Activated CD4-positive, CD25-positive, alpha-beta regulatory T cell treated with anti-CD3 and anti-CD28 coated beads, Interleukin-2, amount 50 U/mL, for 16 hours (primary cell): ENCODE measurements at regions not wholly inside any gene's neighbourhood (a gene's known extent, or its start where the extent isn't known, plus 50 kb on each side); places are given as distances from the start of the nearest gene placed in this dataset.

ENCODE experiments used
- DNase-seq: peaks from one replicate; pipeline ENCODE4 v3.0.0-alpha.2; 2020; ENCODE audit warnings: low read depth, low spot score

DNA sequence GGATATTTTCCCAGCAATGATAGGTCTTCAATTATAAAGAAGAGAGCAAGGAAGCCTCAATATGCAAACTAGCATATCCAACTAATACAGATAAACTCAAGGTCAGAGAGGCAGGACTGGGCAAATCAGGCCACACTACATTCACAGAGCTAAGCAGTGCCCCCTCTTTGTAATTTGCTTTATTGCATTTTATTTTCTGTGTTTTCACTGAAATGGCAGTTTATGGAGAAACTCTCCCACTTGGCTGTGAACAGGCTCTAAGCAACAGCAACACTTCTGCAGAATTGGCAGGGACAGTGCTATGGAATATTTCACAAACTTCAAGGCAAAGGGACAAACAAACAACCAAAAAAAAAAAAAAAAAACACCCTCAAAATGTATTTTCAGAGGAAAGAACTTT lies 93.4 kb upstream of the SOD1 start:
- no peak for DNase-seq

DNA sequence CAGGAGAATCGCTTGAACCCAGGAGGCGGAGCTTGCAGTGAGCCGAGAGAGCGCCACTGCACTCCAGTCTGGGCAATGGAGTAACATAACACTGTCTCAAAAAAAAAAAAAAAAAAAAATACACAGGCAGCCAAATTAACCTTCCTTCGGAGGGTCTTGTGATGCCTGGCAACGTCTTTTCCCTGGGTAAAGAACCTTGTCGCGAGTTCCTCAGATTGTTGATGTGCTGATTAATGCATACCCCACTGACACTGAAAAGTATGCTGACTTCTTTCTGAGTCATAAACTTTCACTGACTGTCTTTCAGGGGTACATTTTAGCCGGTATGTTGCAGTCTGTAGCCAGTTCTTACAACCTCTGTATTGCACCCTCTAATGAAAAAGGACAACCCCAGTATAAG lies 95.1 kb upstream of the SOD1 start:
- DNase-seq = no peak

DNA sequence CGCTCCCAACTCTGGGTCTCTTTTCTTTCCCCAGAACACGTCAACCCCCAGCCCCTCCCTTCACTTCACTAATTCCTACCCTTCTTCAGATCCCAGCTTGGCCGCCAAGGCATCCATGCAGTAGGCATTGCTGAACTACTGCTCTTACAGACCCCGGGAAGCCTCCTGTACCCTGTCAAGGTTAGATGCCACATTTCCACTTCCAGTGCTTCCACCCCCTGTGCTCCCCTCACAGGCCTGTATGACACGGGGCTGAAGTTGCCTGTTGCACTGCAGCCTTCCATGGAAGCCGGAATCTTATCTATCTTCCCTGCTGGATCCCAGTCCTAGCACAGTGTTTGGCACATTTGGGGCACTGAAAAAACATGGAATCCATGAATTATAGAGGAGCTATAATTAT lies 99.0 kb upstream of the SOD1 start:
- DNase-seq = no peak

DNA sequence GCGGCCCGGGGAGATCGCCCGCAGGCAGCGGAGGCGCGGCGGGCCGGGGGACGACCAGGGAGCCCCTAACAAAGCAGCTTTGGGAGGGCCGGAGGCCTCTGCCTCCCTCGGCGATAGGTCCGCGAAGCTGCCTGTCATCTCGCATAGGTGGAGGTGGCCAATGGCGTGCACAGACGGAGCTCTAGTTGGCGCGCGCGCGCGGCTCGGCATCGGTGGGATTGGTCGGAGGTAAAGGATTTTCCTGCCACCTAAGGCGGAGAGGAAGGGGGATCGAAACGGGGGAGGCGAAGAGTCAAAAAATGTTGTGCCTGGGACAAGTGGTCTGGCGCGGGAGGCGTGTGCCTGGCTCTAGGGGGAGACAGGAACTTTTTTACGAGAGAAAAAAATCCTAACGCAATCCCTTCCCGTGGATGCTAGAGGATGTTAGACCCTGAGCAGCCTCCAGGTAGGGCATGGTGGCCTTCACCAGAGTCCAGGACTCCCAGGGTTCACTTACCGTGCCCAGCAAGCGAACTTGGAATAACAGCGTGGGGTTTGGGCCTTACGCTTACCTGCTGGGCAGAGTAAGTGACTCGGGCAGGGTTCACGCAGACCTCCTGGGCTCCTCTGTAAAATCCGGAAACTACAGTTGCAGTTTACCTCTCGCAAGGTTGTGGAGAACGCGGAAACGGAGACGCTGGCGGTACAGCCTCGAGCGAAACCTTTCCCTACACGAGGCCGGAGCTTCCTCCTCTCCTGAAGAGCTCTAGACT lies 99.9 kb upstream of the SOD1 start:
- DNase-seq = peak; percentile 74

DNA sequence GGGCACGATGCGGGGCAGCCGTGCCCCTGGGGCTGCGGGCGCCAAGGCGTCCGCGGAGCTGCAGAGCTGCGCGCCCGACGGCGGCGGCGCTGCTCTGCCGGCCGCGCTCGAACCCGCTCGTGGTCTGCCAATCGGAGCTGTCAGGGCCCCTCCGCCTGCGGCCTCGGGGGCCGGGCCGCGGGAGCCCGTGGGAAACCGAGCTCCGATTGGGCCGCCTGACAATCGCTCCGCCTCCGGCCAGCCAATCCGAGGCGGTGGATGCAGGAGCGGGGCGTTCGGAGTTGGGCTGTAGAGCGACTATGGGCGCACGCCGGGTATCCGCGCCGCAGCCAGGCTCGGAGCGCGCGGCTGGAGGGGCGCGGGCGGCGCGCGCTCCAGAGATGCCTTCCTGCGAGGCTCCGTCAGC lies 100.5 kb upstream of the SOD1 start:
- DNase-seq = peak; percentile 73

DNA sequence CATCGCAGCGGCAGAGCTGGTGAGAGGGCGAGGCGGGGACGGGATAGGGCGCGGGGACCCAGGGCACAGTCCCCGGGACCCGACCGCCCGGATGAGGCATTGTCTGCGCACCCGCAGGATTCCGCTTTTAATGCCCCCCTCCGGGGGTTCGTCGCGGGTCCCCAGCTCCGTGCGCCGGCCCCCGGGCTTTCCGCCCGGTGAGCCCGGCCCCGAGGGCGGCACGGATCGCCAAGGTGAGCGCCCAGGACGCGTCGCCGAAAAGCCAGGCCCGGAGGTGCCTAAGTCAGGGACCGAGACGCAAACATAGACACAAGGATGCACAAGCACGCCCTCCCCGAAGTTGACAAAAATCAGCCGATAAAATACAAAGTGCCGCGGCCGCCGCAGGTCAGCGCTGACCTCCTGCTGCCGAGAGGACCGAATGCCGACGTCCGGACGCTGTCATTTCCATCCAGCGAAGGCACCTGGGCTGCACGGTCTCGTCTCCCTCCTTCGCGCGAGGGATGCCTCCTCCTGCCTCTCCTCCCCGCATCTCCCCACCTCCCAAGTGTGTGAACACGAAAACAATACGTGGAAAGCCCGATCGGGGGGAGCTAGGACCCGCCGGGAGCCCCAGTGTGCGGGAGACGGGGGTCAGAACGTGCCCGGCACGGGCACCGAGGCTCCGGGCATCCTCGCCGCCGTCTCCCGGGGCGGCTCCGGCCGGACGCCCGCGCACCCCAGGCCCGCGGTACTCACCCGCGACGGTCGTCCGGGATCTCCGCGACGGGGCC lies 101.1 kb upstream of the SOD1 start:
- DNase-seq = no peak

DNA sequence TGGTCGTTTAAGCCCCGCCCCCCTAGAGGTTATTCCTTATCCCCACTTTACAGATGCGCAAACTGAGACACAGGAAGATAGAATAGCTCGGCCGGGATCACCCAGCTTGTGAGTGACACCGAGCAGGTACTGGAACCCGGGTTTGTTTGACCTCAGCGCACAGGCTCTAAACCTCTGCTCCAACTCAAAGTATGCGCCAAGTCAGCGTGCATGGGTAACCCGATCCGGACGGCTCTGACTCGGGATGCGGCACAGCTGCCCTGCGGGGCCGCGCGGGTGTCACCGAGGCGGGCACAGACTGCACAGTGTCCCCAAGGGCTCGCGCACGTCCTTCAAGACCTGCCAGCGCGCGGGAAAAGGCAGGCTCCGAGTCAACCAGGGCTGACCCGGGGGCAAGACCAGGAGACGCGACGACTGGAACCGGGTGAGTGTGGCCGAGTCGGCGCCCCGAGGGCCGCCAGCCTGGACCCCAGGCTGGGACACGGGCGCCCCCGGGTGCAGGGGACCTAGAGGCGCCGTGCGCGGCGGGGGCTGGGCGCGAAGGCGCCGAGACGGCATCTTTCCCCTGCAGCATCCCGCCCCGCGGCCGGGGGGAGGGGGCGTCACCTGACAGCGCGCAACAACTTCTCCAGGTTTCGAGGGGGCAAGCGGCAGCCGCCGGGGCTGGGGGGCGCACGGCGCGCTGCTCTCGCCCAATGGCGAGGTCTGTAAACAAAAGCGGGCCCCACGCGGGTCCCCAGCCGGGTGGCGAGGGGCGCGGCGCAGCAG lies 101.9 kb upstream of the SOD1 start:
- no peak for DNase-seq

DNA sequence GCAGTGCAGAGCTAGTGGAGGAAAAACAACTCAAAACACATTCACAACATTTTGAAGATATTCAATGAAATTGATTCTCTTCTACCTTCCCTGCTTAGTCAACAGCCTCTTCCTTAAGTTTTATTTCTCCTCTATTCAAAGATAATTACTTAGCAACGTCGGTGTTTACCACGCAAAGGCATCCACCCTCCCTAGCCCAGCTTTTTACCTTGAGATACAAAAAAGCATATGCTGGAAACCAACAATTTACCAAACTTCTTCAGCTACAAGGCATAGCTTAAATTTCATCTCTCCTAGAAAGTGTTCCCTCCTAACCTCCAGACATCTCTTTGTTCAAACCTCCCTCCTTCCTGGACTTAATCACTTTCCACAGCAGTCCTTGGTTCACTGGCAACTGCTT lies 102.8 kb upstream of the SOD1 start:
- DNase-seq = no peak

DNA sequence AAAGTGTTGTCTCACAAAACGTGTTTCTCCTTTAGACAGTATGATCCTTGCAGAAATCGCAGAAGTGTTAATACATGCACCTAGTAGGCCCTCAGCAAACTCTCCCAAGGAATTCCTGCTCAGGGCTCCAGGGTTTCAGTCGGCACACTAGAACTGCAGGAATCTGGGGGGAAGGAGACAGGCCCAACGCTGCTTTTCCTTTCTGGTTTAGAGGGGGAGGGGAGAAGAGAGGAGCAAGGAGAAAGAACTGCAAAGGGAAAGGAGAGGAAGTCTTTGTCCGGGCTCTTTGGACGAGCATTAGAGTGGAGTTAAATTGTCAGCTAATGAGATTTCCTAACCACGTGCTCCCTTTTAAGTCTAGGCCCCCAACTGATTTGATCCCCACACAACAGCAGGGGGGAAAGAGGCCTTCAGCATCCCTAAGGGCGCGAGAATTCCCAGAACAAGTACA lies 103.7 kb upstream of the SOD1 start:
- DNase-seq = no peak

DNA sequence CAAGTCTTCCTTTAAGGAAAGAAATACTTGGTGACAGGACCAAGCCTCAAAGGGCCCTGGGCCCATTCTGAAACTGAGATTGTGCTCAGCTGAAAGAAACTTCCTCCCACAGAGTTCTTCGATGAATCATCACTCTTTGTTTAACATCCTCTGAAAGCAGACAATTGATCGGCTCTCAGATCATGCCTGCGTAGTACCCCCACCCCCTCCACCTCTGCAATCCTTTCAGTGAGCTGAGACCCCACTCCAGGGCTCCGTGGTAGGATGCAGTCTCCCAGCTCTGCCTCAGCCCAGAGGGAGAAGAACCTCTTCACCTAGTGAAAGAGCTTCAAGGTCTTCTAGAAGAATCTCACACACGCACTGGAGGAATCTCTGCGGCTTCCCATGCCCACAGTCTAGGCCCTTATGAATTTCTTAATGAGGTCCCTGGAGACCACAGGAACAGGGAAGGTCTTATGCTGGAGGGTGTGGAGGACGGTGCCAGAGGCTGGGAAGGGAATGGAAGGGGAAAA lies 104.9 kb upstream of the SOD1 start:
- DNase-seq = no peak

DNA sequence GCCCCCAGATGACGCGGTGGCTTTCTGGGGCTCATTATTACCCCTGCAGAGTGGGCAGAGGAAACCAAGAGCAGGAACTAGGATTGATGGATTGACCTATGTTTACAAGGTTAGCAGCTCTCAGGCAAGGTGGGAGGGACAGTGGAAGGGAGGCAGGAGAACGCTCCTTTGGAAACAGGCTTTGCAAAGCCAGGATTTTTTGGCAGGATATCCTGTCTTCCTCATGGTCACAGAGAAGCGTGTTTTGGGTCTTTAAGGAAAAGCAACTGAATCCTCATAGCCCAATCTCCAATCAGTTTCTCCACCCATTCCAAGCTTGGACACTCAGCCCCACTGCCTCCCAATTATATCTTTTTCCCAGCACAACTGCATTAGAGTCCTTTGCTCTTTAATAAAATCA lies 105.6 kb upstream of the SOD1 start:
- DNase-seq = no peak

DNA sequence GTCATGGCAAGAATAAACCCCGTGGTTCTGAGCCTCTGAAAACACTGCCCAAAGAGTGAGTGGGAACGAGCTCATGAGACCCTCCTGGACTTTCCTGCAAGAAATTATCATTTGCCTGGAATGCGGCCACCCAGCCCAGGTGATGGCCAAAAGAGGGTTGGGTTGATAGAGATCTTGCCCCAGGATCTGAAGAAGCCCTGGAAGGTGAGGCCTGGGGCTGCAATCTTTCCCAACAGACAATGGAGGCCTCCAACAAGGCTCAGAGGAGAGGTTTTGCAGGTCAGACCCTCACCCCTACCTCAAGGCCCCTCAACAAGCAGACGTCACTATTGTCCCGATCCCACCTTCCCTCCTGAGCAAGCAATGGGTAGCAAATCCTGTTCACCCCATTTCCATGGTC lies 106.0 kb upstream of the SOD1 start:
- no peak for DNase-seq

DNA sequence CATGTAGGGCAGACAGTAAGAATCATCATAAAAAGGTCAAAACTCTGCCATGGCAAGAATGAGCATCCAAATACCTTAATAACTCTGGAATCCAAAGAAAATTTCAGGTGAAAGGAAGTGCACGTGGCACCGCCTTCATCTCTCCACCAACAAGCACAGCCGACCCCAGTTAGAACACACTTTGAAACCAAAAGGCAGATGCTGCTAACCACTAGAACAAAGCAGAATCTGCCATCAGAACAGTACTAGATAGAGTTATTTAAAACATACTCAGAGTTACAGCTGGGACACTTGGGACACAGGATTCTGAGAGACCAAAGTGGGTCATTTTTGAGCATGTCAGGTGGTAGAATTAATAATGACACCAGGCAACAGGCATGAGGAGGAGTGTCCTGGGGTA lies 106.7 kb upstream of the SOD1 start:
- DNase-seq = no peak

DNA sequence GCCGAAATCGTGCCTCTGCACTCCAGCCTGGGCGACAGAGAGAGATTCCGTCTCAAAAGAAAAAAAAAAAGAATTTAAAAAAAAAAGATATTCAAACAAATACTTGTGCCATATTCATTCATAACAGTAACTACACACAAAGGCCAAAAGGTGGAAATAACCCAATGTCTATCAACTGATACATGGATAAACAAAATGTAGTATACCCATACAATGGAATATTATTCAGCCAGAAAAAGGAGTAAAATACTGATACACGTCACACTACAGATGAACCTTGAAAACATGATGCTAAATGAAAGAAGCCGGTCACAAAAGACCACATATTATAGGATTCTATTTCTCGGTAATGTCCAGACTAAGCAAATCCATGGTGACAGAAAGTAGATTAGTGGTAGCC lies 109.4 kb upstream of the SOD1 start:
- no peak for DNase-seq

DNA sequence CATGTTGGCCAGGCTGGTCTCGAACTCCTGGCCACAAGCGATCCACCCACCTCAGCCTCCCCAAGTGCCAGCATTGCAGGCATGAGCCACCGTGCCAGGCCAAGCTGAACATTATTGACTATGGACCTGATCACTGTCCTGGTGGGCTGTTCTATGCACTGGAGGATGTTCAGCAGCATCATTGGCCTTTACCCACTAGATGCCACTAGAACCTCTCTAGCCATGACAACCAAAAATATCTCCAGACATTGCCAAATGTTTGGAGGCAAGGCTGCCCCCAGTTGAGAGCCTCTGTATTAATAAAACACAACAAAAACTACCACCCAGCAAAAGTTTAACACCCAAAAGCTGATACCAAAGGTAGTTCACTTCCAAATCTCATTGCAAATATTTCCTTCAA lies 110.8 kb upstream of the SOD1 start:
- no peak for DNase-seq

DNA sequence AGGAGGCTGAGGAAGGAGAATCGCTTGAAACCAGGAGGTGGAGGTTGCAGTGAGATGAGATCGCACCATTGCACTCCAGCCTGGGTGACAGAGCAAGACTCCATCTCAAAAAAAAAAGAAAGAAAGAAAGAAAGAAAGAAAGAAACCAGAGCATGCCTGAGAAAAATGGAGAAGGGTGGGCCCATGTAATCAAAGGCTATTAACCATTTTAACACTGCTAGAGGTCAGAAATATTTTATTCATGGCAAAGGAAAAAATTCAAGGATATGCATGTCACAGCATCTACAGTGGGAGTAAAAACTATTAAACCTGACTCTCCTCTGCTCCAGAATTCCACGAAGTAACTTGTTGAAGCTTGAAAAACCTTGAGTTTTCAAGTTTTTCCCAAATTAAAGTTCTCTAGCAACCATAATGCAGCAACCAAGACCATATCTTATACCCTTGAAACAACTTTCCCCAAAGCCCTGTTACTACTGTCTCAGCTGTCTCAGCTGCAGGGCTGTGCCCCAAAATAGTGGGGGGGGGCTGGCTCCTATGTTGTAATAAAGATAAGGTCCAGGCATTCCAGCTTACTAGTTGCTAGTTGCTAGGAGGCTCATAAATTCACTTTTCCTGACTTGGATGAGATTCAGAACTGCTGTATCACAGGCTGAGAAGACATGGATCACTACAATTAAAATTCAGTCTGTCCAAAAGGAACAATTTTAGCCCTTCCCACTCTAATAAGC lies 112.9 kb upstream of the SOD1 start:
- no peak for DNase-seq

DNA sequence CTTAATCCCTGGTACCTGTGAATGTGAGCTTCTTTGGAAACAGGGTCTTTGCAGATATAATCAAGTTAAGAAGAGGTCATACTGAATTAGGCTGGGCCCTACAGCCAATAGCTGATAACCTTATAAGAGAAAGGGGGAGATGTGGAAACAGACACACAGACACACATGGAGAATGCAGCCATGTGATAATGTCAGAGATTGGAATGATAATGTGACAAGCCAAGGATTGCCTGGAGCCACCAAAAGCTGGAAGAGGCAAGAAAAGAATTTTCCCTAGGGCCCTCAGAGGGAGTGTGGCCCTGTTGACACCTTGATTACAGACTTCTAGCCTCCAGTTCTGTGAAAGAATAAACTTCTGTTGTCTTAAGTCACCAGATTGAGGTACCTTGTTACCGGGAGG lies 114.5 kb upstream of the SOD1 start:
- no peak for DNase-seq

DNA sequence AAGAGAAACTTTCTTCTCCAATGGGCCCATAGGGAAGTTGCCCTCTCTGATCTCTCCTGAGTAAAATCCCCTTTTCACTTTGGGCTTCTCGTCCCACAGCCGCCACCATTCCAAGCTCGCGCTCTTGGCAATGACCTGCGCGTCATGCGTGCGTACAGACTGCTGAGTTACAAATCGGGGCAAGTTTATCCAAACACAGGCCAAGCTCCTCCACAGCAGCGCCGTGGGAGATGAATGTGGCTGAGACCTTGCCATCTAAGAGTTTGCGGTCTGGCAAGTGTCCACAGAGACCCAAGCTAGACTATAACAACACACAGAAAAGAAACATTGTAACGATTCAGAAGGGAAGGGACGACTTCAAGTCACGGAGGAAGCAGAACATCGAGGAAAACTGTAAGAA lies 116.3 kb upstream of the SOD1 start:
- DNase-seq = no peak

DNA sequence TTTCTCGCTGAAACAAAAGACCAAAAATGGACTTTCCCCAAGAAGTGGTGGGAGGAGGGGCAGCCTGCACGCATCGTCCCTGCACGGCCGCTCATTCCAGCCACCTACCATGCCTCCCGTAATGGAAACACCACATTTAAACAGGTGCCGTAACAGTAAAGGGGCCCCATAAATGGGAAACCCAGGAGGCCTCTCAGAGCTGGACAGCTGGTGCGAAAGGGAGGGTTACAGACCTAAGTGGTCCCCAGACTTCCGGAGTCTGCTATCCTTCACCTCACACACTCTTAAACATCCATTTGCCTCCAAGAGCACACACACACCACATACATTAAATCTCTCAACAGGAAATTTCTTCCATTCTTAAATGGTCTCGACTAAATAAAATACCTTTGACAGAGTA lies 120.7 kb upstream of the SOD1 start:
- no peak for DNase-seq

DNA sequence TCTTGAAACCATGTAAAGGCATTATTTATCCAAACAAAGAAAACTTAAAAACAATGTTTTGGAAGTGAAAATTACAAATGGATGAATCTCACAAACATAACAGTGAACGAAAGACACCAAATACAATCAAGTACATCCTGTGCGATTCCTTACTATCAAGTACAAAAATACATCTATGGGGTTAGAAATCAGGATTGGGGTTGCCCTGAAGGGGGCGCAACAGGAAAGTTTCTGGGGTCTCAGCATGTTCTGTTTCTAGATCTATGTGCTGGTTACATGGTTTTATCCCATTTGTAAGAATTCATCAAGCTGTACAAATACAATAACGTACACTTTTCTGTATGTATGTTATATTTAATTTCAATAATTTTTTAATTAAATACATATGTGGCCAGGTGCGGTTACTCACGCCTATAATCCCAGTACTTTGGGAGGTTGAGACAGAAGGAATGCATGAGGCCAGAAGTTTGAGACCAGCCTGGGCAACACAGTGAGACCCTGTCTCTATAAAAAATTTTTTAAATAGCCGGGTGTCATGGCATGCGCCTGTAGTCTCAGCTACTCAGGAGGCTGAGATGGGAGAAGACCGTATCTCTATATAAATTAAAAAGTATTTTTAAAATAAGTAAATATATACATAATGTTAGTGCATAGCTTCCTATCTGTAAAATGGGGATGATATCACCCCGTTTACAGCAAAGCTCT lies 121.5 kb upstream of the SOD1 start:
- no peak for DNase-seq

DNA sequence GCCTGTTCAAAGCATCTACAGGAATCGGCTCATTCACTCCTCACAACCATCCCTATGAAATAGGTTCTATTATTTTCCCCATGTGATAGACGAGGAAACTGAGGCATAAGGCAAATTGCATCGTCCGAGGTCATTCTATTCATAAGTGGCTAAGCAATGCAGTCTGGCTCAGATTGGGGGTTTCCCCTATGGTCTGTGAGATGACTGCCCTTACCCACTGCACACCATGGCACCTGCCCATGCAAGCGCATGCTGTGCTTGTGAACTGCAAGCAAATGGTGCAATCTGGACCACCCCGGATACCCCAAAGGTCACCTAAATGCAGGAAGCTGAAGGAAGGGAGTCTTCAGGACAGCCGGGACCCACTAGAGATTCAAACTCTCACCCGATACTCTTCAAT lies 123.4 kb upstream of the SOD1 start:
- no peak for DNase-seq
